Mesendoderm (in vitro differentiated cells): ENCODE measurements at regions not wholly inside any gene's neighbourhood (a gene's known extent, or its start where the extent isn't known, plus 50 kb on each side); places are given as distances from the start of the nearest gene placed in this dataset.
A peak's percentile ranks its signal among the peaks of the same experiment; 100 is the strongest.

Source experiments
- DNase-seq: peaks from one replicate; pipeline ENCODE4 v3.0.0; 2013
- H2AK5ac ChIP-seq: 2 replicates; pipeline ENCODE4 v1.6.1; 2013; ENCODE audit warnings: low read length, inconsistent platforms
- H2BK120ac ChIP-seq: 2 replicates; pipeline ENCODE4 v1.6.1; 2013; ENCODE audit warnings: low read depth, mild to moderate bottlenecking, low read length, moderate library complexity, mixed read lengths
- H2BK15ac ChIP-seq: replicated peaks from 2 replicates; pipeline ENCODE4 v1.6.1; 2013; ENCODE audit warnings: low read depth, mild to moderate bottlenecking, moderate library complexity
- H2BK5ac ChIP-seq: 2 replicates; pipeline ENCODE4 v1.6.1; 2013; ENCODE audit warnings: low read length, inconsistent platforms
- H3K18ac ChIP-seq: 2 replicates; pipeline ENCODE4 v1.6.1; 2013; ENCODE audit warnings: mild to moderate bottlenecking, low read length, mixed read lengths
- H3K23ac ChIP-seq: one replicate; pipeline ENCODE4 v1.6.1; 2013; ENCODE audit warnings: low read length
- H3K27ac ChIP-seq: 2 replicates; pipeline ENCODE4 v1.5.1; 2013; ENCODE audit warnings: low read depth, mild to moderate bottlenecking, inconsistent platforms, low read length, moderate library complexity
- H3K27me3 ChIP-seq: 2 replicates; pipeline ENCODE4 v1.6.1; 2013; ENCODE audit warnings: low read length, control low read depth, mild to moderate bottlenecking, inconsistent platforms; ENCODE audit not compliant: insufficient read depth, poor library complexity
- H3K36me3 ChIP-seq: 2 replicates; pipeline ENCODE4 v1.6.1; 2013; ENCODE audit warnings: low read length, inconsistent platforms; ENCODE audit not compliant: control insufficient read depth, insufficient read depth
- H3K4ac ChIP-seq: one replicate; pipeline ENCODE4 v1.6.1; 2013; ENCODE audit warnings: low read depth, mild to moderate bottlenecking, low read length, moderate library complexity
- H3K4me1 ChIP-seq: 2 replicates; pipeline ENCODE4 v1.6.1; 2013; ENCODE audit warnings: low read depth, low read length, inconsistent platforms; ENCODE audit not compliant: control insufficient read depth
- H3K4me2 ChIP-seq: 2 replicates; pipeline ENCODE4 v1.6.1; 2013; ENCODE audit warnings: low read length
- H3K4me3 ChIP-seq: 2 replicates; pipeline ENCODE4 v1.5.1; 2013; ENCODE audit warnings: mild to moderate bottlenecking, low read length
- H3K56ac ChIP-seq: one replicate; pipeline ENCODE4 v1.6.1; 2013; ENCODE audit warnings: low read length
- H3K79me1 ChIP-seq: 2 replicates; pipeline ENCODE4 v1.6.1; 2013; ENCODE audit warnings: low read length, inconsistent platforms
- H3K79me2 ChIP-seq: 2 replicates; pipeline ENCODE4 v1.6.1; 2013; ENCODE audit warnings: mild to moderate bottlenecking, low read length; ENCODE audit not compliant: control insufficient read depth, insufficient read depth
- H3K9ac ChIP-seq: 2 replicates; pipeline ENCODE4 v1.6.1; 2013; ENCODE audit warnings: low read length, inconsistent platforms
- H4K5ac ChIP-seq: one replicate; pipeline ENCODE4 v1.6.1; 2013; ENCODE audit warnings: low read length
- H4K8ac ChIP-seq: one replicate; pipeline ENCODE4 v1.6.1; 2013; ENCODE audit warnings: low read depth, mild to moderate bottlenecking, control low read depth, low read length, moderate library complexity
- WGBS: extraction: QIAGEN DNeasy Blood & Tissue Kit; methylation state at CpG from one replicate; pipeline ENCODE4 v1.1.7; 2013; ENCODE audit warnings: low lambda C conversion rate, missing lambda C conversion rate; ENCODE audit not compliant: insufficient coverage; ENCODE audit errors: extremely low coverage; 5-methylcytosine and 5-hydroxymethylcytosine counted together

DNA sequence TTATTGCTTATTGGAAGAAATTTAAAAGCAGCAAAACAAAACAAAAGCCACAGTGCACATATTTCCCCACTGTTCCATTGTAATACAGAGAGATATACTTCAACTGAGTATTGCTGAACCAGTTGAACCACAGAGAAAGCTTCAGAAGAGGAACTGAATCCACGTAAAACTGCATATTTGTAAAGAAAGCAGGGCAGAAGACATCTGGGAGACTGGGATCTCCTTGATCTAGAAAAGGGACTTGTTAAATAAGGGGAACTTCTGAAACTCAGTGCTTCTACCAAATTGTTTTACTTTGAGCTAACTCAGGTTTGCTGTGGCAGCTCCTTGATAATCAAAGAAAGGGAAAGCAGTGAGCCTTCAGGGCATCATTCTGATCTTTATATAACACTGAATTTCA, 411.1 kb upstream of the MDGA2 start:
- no peak overlapping the region for H3K56ac ChIP-seq
- H3K9ac ChIP-seq = no peak overlapping the region
- H2BK15ac ChIP-seq = no peak overlapping the region
- no peaks in the 10 kb centered on the region for H3K79me2 ChIP-seq
- no peak for DNase-seq
- no CpG with 5 or more reads among the region's 1 CpG for WGBS
- no peak overlapping the region for H3K4ac ChIP-seq
- no peak overlapping the region for H3K27ac ChIP-seq
- H3K36me3 ChIP-seq = no peaks in the 10 kb centered on the region
- H3K4me3 ChIP-seq = no peak overlapping the region
- H3K18ac ChIP-seq = no peak overlapping the region
- no peak overlapping the region for H4K5ac ChIP-seq
- H3K4me2 ChIP-seq = no peak overlapping the region
- no peak overlapping the region for H2AK5ac ChIP-seq
- no peak overlapping the region for H3K23ac ChIP-seq
- H4K8ac ChIP-seq = no peak overlapping the region
- no peaks in the 10 kb centered on the region for H3K27me3 ChIP-seq
- no peak overlapping the region for H2BK120ac ChIP-seq
- H2BK5ac ChIP-seq = no peak overlapping the region
- no peaks in the 10 kb centered on the region for H3K79me1 ChIP-seq
- H3K4me1 ChIP-seq = no peaks in the 10 kb centered on the region

DNA sequence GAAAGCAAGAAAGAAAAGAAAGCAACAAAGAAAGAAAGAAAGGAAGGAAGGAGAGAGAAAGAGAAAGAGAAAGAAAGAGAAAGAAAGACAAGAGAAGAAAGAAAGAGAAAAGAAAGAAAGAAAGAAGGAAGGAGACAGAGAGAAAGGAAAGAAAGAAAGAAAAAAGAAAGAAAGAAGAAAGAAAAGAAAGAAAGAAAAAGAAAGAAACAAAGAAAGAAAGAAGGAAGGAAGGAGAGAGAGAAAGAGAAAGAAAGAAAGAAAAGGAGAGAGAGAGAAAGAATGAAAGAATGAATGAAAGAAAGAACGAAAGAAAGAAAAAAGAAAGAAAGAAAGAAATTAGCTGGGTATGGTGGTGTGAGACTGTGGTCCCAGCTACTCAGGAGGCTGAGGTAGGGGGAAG, 400.1 kb upstream of the MDGA2 start:
- no peak overlapping the region for H3K56ac ChIP-seq
- H3K4me2 ChIP-seq = no peak overlapping the region
- H2BK120ac ChIP-seq = no peak overlapping the region
- H3K9ac ChIP-seq = no peak overlapping the region
- DNase-seq = no peak
- H3K4ac ChIP-seq = no peak overlapping the region
- no peak overlapping the region for H4K8ac ChIP-seq
- H2AK5ac ChIP-seq = no peak overlapping the region
- no peak overlapping the region for H2BK15ac ChIP-seq
- no peaks in the 10 kb centered on the region for H3K79me2 ChIP-seq
- WGBS = 100% methylated on average over 1 of the region's 1 CpG
- H3K23ac ChIP-seq = no peak overlapping the region
- no peak overlapping the region for H3K27ac ChIP-seq
- H4K5ac ChIP-seq = no peak overlapping the region
- no peaks in the 10 kb centered on the region for H3K27me3 ChIP-seq
- no peaks in the 10 kb centered on the region for H3K4me1 ChIP-seq
- no peaks in the 10 kb centered on the region for H3K36me3 ChIP-seq
- H2BK5ac ChIP-seq = no peak overlapping the region
- no peak overlapping the region for H3K18ac ChIP-seq
- no peaks in the 10 kb centered on the region for H3K79me1 ChIP-seq
- H3K4me3 ChIP-seq = no peak overlapping the region

GRCh38 chr14:48052973-48053372, 377.6 kb upstream of the MDGA2 start:
- Histone ChIP-seq H3K27me3 (no peaks in the 10 kb centered on the region), H4K5ac (no peak overlapping the region), H2AK5ac (no peak overlapping the region), H3K23ac (no peak overlapping the region), H3K4me1 (no peaks in the 10 kb centered on the region), H4K8ac (no peak overlapping the region), H3K36me3 (no peaks in the 10 kb centered on the region), H2BK120ac (no peak overlapping the region), H3K79me1 (no peaks in the 10 kb centered on the region), H2BK5ac (no peak overlapping the region), H3K9ac (no peak overlapping the region), H3K27ac (no peak overlapping the region), H3K56ac (no peak overlapping the region), H3K4ac (no peak overlapping the region), H3K18ac (no peak overlapping the region), H3K4me3 (no peak overlapping the region), H3K79me2 (no peaks in the 10 kb centered on the region), H2BK15ac (no peak overlapping the region), H3K4me2 (no peak overlapping the region)
- WGBS = no CpG with 5 or more reads among the region's 1 CpG
- DNase-seq = no peak

- Histone ChIP-seq H3K27ac (no peak overlapping the region), H2AK5ac (no peak overlapping the region), H3K36me3 (no peaks in the 10 kb centered on the region), H3K79me1 (no peaks in the 10 kb centered on the region), H3K23ac (no peak overlapping the region), H4K8ac (no peak overlapping the region), H3K27me3 (no peaks in the 10 kb centered on the region), H3K18ac (no peak overlapping the region), H3K4ac (no peak overlapping the region), H3K79me2 (no peaks in the 10 kb centered on the region), H3K4me3 (no peak overlapping the region), H4K5ac (no peak overlapping the region), H3K4me1 (peaks cover 2% of the 10 kb centered on the region), H2BK15ac (no peak overlapping the region), H3K56ac (peak overlapping the region; percentile 25), H3K4me2 (no peak overlapping the region), H2BK120ac (no peak overlapping the region), H2BK5ac (no peak overlapping the region), H3K9ac (no peak overlapping the region)
- no CpG with 5 or more reads among the region's 8 CpGs for WGBS
- DNase-seq = peak; percentile 82
Observed at GRCh38 chr14:48035836-48036235, 360.4 kb upstream of the MDGA2 start.

- Histone ChIP-seq H2BK120ac (no peak overlapping the region), H4K5ac (no peak overlapping the region), H2BK5ac (no peak overlapping the region), H2AK5ac (no peak overlapping the region), H3K4me1 (no peaks in the 10 kb centered on the region), H3K36me3 (no peaks in the 10 kb centered on the region), H3K4me2 (no peak overlapping the region), H3K4ac (no peak overlapping the region), H3K56ac (no peak overlapping the region), H3K18ac (no peak overlapping the region), H3K27ac (no peak overlapping the region), H3K79me2 (no peaks in the 10 kb centered on the region), H3K27me3 (no peaks in the 10 kb centered on the region), H2BK15ac (no peak overlapping the region), H3K79me1 (no peaks in the 10 kb centered on the region), H3K23ac (no peak overlapping the region), H3K4me3 (no peak overlapping the region), H4K8ac (no peak overlapping the region), H3K9ac (no peak overlapping the region)
- no CpG with 5 or more reads among the region's 2 CpGs for WGBS
- DNase-seq = no peak
Observed at GRCh38 chr14:48027115-48027514, 351.7 kb upstream of the MDGA2 start.

- H3K4me3 ChIP-seq = no peak overlapping the region
- H3K79me1 ChIP-seq = no peaks in the 10 kb centered on the region
- no peak overlapping the region for H2AK5ac ChIP-seq
- H3K18ac ChIP-seq = no peak overlapping the region
- H2BK15ac ChIP-seq = no peak overlapping the region
- H3K4me1 ChIP-seq = no peaks in the 10 kb centered on the region
- H3K4me2 ChIP-seq = no peak overlapping the region
- no peak overlapping the region for H3K27ac ChIP-seq
- H2BK120ac ChIP-seq = no peak overlapping the region
- WGBS = no CpG with 5 or more reads among the region's 3 CpGs
- H3K4ac ChIP-seq = no peak overlapping the region
- H3K36me3 ChIP-seq = no peaks in the 10 kb centered on the region
- H3K79me2 ChIP-seq = no peaks in the 10 kb centered on the region
- H2BK5ac ChIP-seq = no peak overlapping the region
- H3K27me3 ChIP-seq = no peaks in the 10 kb centered on the region
- H3K9ac ChIP-seq = no peak overlapping the region
- H4K5ac ChIP-seq = no peak overlapping the region
- H3K56ac ChIP-seq = no peak overlapping the region
- no peak overlapping the region for H4K8ac ChIP-seq
- H3K23ac ChIP-seq = no peak overlapping the region
- DNase-seq = peak; percentile 2
Observed at GRCh38 chr14:48023881-48024280, 348.5 kb upstream of the MDGA2 start.
